Mucosa of rectum (tissue), 2 donors: ENCODE measurements at regions not wholly inside any gene's neighbourhood (a gene's known extent, or its start where the extent isn't known, plus 50 kb on each side); places are given as distances from the start of the nearest gene placed in this dataset.
"Not testable (repeated sequence)": the region's sequence is repeated elsewhere in the genome, so short reads cannot be mapped to it uniquely, and the experiment has no call there.

Experiments
- H3K27ac ChIP-seq, 2 donors: one replicate each; pipeline ENCODE4 v1.7.0; 2013; ENCODE audit warnings: inconsistent platforms in 2 of 2, low read depth in 2 of 2, low read length in 2 of 2
- H3K27me3 ChIP-seq, 2 donors: one replicate each; pipeline ENCODE4 v1.7.0; 2013; ENCODE audit warnings: low read length in 2 of 2; ENCODE audit not compliant: control insufficient read depth in 2 of 2, insufficient read depth in 2 of 2
- H3K36me3 ChIP-seq, 2 donors: one replicate each; pipeline ENCODE4 v1.7.0; 2013; ENCODE audit warnings: low read length in 2 of 2; ENCODE audit not compliant: control insufficient read depth in 2 of 2, insufficient read depth in 2 of 2
- H3K4me1 ChIP-seq, 2 donors: one replicate each; pipeline ENCODE4 v1.7.0; 2013; ENCODE audit warnings: low read length in 2 of 2, mild to moderate bottlenecking in 1 of 2; ENCODE audit not compliant: control insufficient read depth in 2 of 2, insufficient read depth in 2 of 2
- H3K4me3 ChIP-seq, 2 donors: one replicate each; pipeline ENCODE4 v1.7.0; 2013; ENCODE audit warnings: low read length in 2 of 2
- H3K9ac ChIP-seq, 2 donors: one replicate each; pipeline ENCODE4 v1.7.0; 2013; ENCODE audit warnings: low read length in 2 of 2, low read depth in 1 of 2, mild to moderate bottlenecking in 1 of 2
- H3K9me3 ChIP-seq, 2 donors: one replicate each; pipeline ENCODE4 v1.7.0; 2013; ENCODE audit warnings: low read length in 2 of 2; ENCODE audit not compliant: control insufficient read depth in 2 of 2
- donor health status: healthy.
- donor health status: Normal muscosa, but diverticular disease.

GRCh38 chr6:103356531-103356930 is 1503.2 kb downstream of the HACE1 start:
- H3K36me3 ChIP-seq, result no peaks in the 10 kb centered on the region
- peaks cover 0 to 2% of the 10 kb centered on the region in 2 donors for H3K9me3 ChIP-seq
- H3K4me1 ChIP-seq, result no peaks in the 10 kb centered on the region
- H3K27me3 ChIP-seq, result no peaks in the 10 kb centered on the region
- H3K9ac ChIP-seq, result no peak overlapping the region
- H3K27ac ChIP-seq, result no peak overlapping the region
- no peak overlapping the region for H3K4me3 ChIP-seq

GRCh38 chr6:103344554-103345163 is 1515.1 kb downstream of the HACE1 start:
- Histone ChIP-seq H3K9me3 (no peaks in the 10 kb centered on the region), H3K4me3 (no peak overlapping the region), H3K27me3 (no peaks in the 10 kb centered on the region)

GRCh38 chr6:103335412-103335811 is 1524.3 kb downstream of the HACE1 start:
- Histone ChIP-seq H3K9ac (no peak overlapping the region), H3K4me1 (no peaks in the 10 kb centered on the region)

More at GRCh38 chr6:103344554-103345163, 1515.1 kb downstream of the HACE1 start:
- Histone ChIP-seq H3K4me1 (no peaks in the 10 kb centered on the region), H3K36me3 (no peaks in the 10 kb centered on the region), H3K9ac (no peak overlapping the region), H3K27ac (no peak overlapping the region)

GRCh38 chr6:103326760-103327757 is 1532.7 kb downstream of the HACE1 start:
- Histone ChIP-seq H3K4me3 (no peak overlapping the region), H3K9ac (no peak overlapping the region), H3K27ac (no peak overlapping the region), H3K9me3 (no peaks in the 10 kb centered on the region), H3K36me3 (no peaks in the 10 kb centered on the region), H3K27me3 (no peaks in the 10 kb centered on the region), H3K4me1 (no peaks in the 10 kb centered on the region)

More at GRCh38 chr6:103335412-103335811, 1524.3 kb downstream of the HACE1 start:
- H3K27ac ChIP-seq, result no peak overlapping the region
- no peak overlapping the region for H3K4me3 ChIP-seq
- H3K36me3 ChIP-seq, result no peaks in the 10 kb centered on the region
- H3K9me3 ChIP-seq, result peaks cover 0 to 2% of the 10 kb centered on the region in 2 donors
- H3K27me3 ChIP-seq, result no peaks in the 10 kb centered on the region

GRCh38 chr6:103313432-103313831 is 1546.3 kb downstream of the HACE1 start:
- Histone ChIP-seq H3K9ac (no peak overlapping the region), H3K27ac (no peak overlapping the region), H3K36me3 (no peaks in the 10 kb centered on the region), H3K4me3 (no peak overlapping the region), H3K27me3 (no peaks in the 10 kb centered on the region), H3K9me3 (peaks cover 0 to 5% of the 10 kb centered on the region in 2 donors), H3K4me1 (no peaks in the 10 kb centered on the region)

- H3K36me3 ChIP-seq, H3K9me3 ChIP-seq, H3K27ac ChIP-seq, H3K27me3 ChIP-seq, H3K4me1 ChIP-seq, H3K4me3 ChIP-seq, H3K9ac ChIP-seq: not testable (repeated sequence)
These were observed 1565.3 kb downstream of the HACE1 start for GRCh38 chr6:103294376-103294775.

GRCh38 chr6:103284835-103285234 is 1574.9 kb downstream of the HACE1 start:
- Histone ChIP-seq H3K4me1 (no peaks in the 10 kb centered on the region), H3K9me3 (peaks cover 0 to 2% of the 10 kb centered on the region in 2 donors), H3K27ac (no peak overlapping the region), H3K9ac (no peak overlapping the region), H3K27me3 (no peaks in the 10 kb centered on the region), H3K4me3 (no peak overlapping the region), H3K36me3 (no peaks in the 10 kb centered on the region)

GRCh38 chr6:103280417-103280816 is 1579.3 kb downstream of the HACE1 start:
- Histone ChIP-seq H3K4me3 (no peak overlapping the region), H3K9me3 (peaks cover 0 to 2% of the 10 kb centered on the region in 2 donors), H3K27ac (no peak overlapping the region), H3K27me3 (no peaks in the 10 kb centered on the region), H3K9ac (no peak overlapping the region), H3K4me1 (no peaks in the 10 kb centered on the region), H3K36me3 (no peaks in the 10 kb centered on the region)

- H3K4me1 ChIP-seq, result no peaks in the 10 kb centered on the region
- H3K4me3 ChIP-seq, result no peak overlapping the region
- no peak overlapping the region for H3K9ac ChIP-seq
- no peak overlapping the region for H3K27ac ChIP-seq
- peaks cover 0 to 2% of the 10 kb centered on the region in 2 donors for H3K9me3 ChIP-seq
- no peaks in the 10 kb centered on the region for H3K27me3 ChIP-seq
- H3K36me3 ChIP-seq, result no peaks in the 10 kb centered on the region
These were observed 1581.8 kb downstream of the HACE1 start for GRCh38 chr6:103277936-103278335.

GRCh38 chr6:103273048-103273447 is 1586.7 kb downstream of the HACE1 start:
- H3K36me3 ChIP-seq, result no peaks in the 10 kb centered on the region
- H3K9ac ChIP-seq, result no peak overlapping the region
- no peaks in the 10 kb centered on the region for H3K27me3 ChIP-seq
- no peak overlapping the region for H3K27ac ChIP-seq
- H3K9me3 ChIP-seq, result no peaks in the 10 kb centered on the region
- H3K4me3 ChIP-seq, result no peak overlapping the region
- H3K4me1 ChIP-seq, result no peaks in the 10 kb centered on the region
